NCI-H526 (cell line): ENCODE measurements at regions not wholly inside any gene's neighbourhood (a gene's known extent, or its start where the extent isn't known, plus 50 kb on each side); places are given as distances from the start of the nearest gene placed in this dataset.
"Not testable (repeated sequence)": the region's sequence is repeated elsewhere in the genome, so short reads cannot be mapped to it uniquely, and the experiment has no call there.

Experiments used
- DNase-seq, 2 experiments: peaks; one replicate each; lab custom pipeline; 2025; lab: John Stamatoyannopoulos, UW

- DNase-seq, result no peak
These were observed 186.1 kb downstream of the ATOH1 start for GRCh38 chr4:94014484-94015136.

- DNase-seq, result no peak
These were observed 187.4 kb downstream of the ATOH1 start for GRCh38 chr4:94015956-94016355.

GRCh38 chr4:94032754-94033153, 174.9 kb upstream of the SMARCAD1 start:
- DNase-seq, result no peak

GRCh38 chr4:94036964-94037363, 170.7 kb upstream of the SMARCAD1 start:
- no peak for DNase-seq

GRCh38 chr4:94038195-94038594, 169.5 kb upstream of the SMARCAD1 start:
- DNase-seq, result no peak

- DNase-seq, result no peak
These were observed 168.4 kb upstream of the SMARCAD1 start for GRCh38 chr4:94039226-94039625.

- not testable (repeated sequence) for DNase-seq
These were observed 163.2 kb upstream of the SMARCAD1 start for GRCh38 chr4:94044471-94044870.

- DNase-seq, result no peak
These were observed 144.6 kb upstream of the SMARCAD1 start for GRCh38 chr4:94063084-94063483.

GRCh38 chr4:94068753-94069719, 138.6 kb upstream of the SMARCAD1 start:
- no peak for DNase-seq

GRCh38 chr4:94076498-94076897, 131.2 kb upstream of the SMARCAD1 start:
- no peak for DNase-seq

GRCh38 chr4:94084155-94084554, 123.5 kb upstream of the SMARCAD1 start:
- DNase-seq, result no peak

GRCh38 chr4:94099141-94099540, 108.5 kb upstream of the SMARCAD1 start:
- not testable (repeated sequence) for DNase-seq

GRCh38 chr4:94112644-94113043, 95.0 kb upstream of the SMARCAD1 start:
- no peak for DNase-seq

- peak; percentile 3 to 12 for DNase-seq
These were observed 92.0 kb upstream of the SMARCAD1 start for GRCh38 chr4:94115687-94116086.

- DNase-seq, result no peak
These were observed 90.8 kb upstream of the SMARCAD1 start for GRCh38 chr4:94116842-94117241.

GRCh38 chr4:94126669-94127068, 81.0 kb upstream of the SMARCAD1 start:
- DNase-seq, result peak; percentile 2 to 27

- peak; percentile 47 to 70 for DNase-seq
These were observed 79.8 kb upstream of the SMARCAD1 start for GRCh38 chr4:94127707-94128328.

- no peak for DNase-seq
These were observed 76.5 kb upstream of the SMARCAD1 start for GRCh38 chr4:94131212-94131611.

- DNase-seq, result no peak
These were observed 72.0 kb upstream of the SMARCAD1 start for GRCh38 chr4:94135701-94136100.

GRCh38 chr4:94139931-94140612, 67.6 kb upstream of the SMARCAD1 start:
- DNase-seq, result no peak

- DNase-seq, result no peak
These were observed 66.7 kb upstream of the SMARCAD1 start for GRCh38 chr4:94141001-94141400.

- DNase-seq, result peak; percentile 46 to 72
These were observed 59.6 kb upstream of the SMARCAD1 start for GRCh38 chr4:94148052-94148451.
